ENCODE measurements at regions not wholly inside any gene's neighbourhood (a gene's known extent, or its start where the extent isn't known, plus 50 kb on each side); places are given as distances from the start of the nearest gene placed in this dataset.

- DNase-seq (ENCODE audit: extremely low read depth in 1 of 2, low read depth in 1 of 2) = no peak
Observed at GRCh38 chr5:166486348-166486747, 1805.1 kb upstream of the WWC1 start.

GRCh38 chr5:166488560-166488959 lies 1802.9 kb upstream of the WWC1 start:
- no peak for DNase-seq (ENCODE audit: extremely low read depth in 1 of 2, low read depth in 1 of 2)

GRCh38 chr5:166493040-166493439 lies 1798.4 kb upstream of the WWC1 start:
- DNase-seq (ENCODE audit: extremely low read depth in 1 of 2, low read depth in 1 of 2) = no peak

- no peak for DNase-seq (ENCODE audit: extremely low read depth in 1 of 2, low read depth in 1 of 2)
Observed at GRCh38 chr5:166493612-166494011, 1797.8 kb upstream of the WWC1 start.

- DNase-seq (ENCODE audit: extremely low read depth in 1 of 2, low read depth in 1 of 2) = no peak
Observed at GRCh38 chr5:166497496-166498104, 1793.8 kb upstream of the WWC1 start.

- DNase-seq (ENCODE audit: extremely low read depth in 1 of 2, low read depth in 1 of 2) = no peak
Observed at GRCh38 chr5:166499447-166500240, 1791.8 kb upstream of the WWC1 start.

GRCh38 chr5:166503506-166503905 lies 1787.9 kb upstream of the WWC1 start:
- no peak for DNase-seq (ENCODE audit: extremely low read depth in 1 of 2, low read depth in 1 of 2)

GRCh38 chr5:166505067-166505466 lies 1786.4 kb upstream of the WWC1 start:
- no peak for DNase-seq (ENCODE audit: extremely low read depth in 1 of 2, low read depth in 1 of 2)

- DNase-seq (ENCODE audit: extremely low read depth in 1 of 2, low read depth in 1 of 2) = no peak
Observed at GRCh38 chr5:166505544-166505943, 1785.9 kb upstream of the WWC1 start.

- DNase-seq (ENCODE audit: extremely low read depth in 1 of 2, low read depth in 1 of 2) = no peak
Observed at GRCh38 chr5:166507810-166508425, 1783.5 kb upstream of the WWC1 start.

GRCh38 chr5:166509085-166509484 lies 1782.4 kb upstream of the WWC1 start:
- DNase-seq (ENCODE audit: extremely low read depth in 1 of 2, low read depth in 1 of 2) = no peak

- DNase-seq (ENCODE audit: extremely low read depth in 1 of 2, low read depth in 1 of 2) = no peak
Observed at GRCh38 chr5:166517976-166518375, 1773.5 kb upstream of the WWC1 start.

GRCh38 chr5:166523206-166523605 lies 1768.2 kb upstream of the WWC1 start:
- DNase-seq (ENCODE audit: extremely low read depth in 1 of 2, low read depth in 1 of 2) = no peak

GRCh38 chr5:166529200-166529599 lies 1762.2 kb upstream of the WWC1 start:
- DNase-seq (ENCODE audit: extremely low read depth in 1 of 2, low read depth in 1 of 2) = no peak

GRCh38 chr5:166532456-166533220 lies 1758.8 kb upstream of the WWC1 start:
- DNase-seq (ENCODE audit: extremely low read depth in 1 of 2, low read depth in 1 of 2) = no peak

- DNase-seq (ENCODE audit: extremely low read depth in 1 of 2, low read depth in 1 of 2) = no peak
Observed at GRCh38 chr5:166535641-166536040, 1755.8 kb upstream of the WWC1 start.

GRCh38 chr5:166540156-166540555 lies 1751.3 kb upstream of the WWC1 start:
- no peak for DNase-seq (ENCODE audit: extremely low read depth in 1 of 2, low read depth in 1 of 2)

- no peak for DNase-seq (ENCODE audit: extremely low read depth in 1 of 2, low read depth in 1 of 2)
Observed at GRCh38 chr5:166551384-166551783, 1740.1 kb upstream of the WWC1 start.

- no peak for DNase-seq (ENCODE audit: extremely low read depth in 1 of 2, low read depth in 1 of 2)
Observed at GRCh38 chr5:166553778-166554177, 1737.7 kb upstream of the WWC1 start.

- no peak for DNase-seq (ENCODE audit: extremely low read depth in 1 of 2, low read depth in 1 of 2)
Observed at GRCh38 chr5:166561759-166562158, 1729.7 kb upstream of the WWC1 start.

GRCh38 chr5:166562246-166562645 lies 1729.2 kb upstream of the WWC1 start:
- DNase-seq (ENCODE audit: extremely low read depth in 1 of 2, low read depth in 1 of 2) = no peak
